GM12878 (cell line): ENCODE measurements at regions not wholly inside any gene's neighbourhood (a gene's known extent, or its start where the extent isn't known, plus 50 kb on each side); places are given as distances from the start of the nearest gene placed in this dataset.

Experiments used
- ATAC-seq: fragments of 200-7000 bp; cut with Tn5 transposase; 3 replicates; pipeline ENCODE4 v1.9.1; 2020; ENCODE audit warnings: mild to moderate bottlenecking, moderate library complexity
- BruUV-seq: library from RNA; stranded (reverse); fragments of 400-500 nt; replicated peaks from 2 replicates; lab custom pipeline; 2021; lab: Mats Ljungman, UMichigan
- CTCF ChIA-PET: fragments of 300-600 bp; sonication (Branson Sonifier 250); formaldehyde crosslinking; extraction: SDS; loops from one replicate; lab custom pipeline; 2021; ENCODE audit warnings: inconsistent platforms; lab: Yijun Ruan, JAX
- POLR2A ChIA-PET: fragments of 350-600 bp; formaldehyde crosslinking; extraction: SDS; loops from one replicate; lab custom pipeline; 2021; ENCODE audit warnings: inconsistent platforms; lab: Charles Lee
- RAD21 ChIA-PET: fragments of 300-600 bp; sonication (Branson Sonifier 250); formaldehyde crosslinking; loops from one replicate; lab custom pipeline; 2023; ENCODE audit warnings: antibody characterized with exemption; ENCODE audit not compliant: unreplicated experiment; lab: Charles Lee
- SMC1A ChIA-PET: fragments of 300-600 bp; sonication (Branson Sonifier 250); formaldehyde crosslinking; loops from one replicate; lab custom pipeline; 2023; ENCODE audit not compliant: unreplicated experiment, uncharacterized antibody; lab: Charles Lee
- DNase-seq: peaks from one replicate; pipeline ENCODE4 v3.0.0-alpha.2; 2011; ENCODE audit warnings: low read depth, low spot score
- FAIRE-seq: peaks from 3 replicates; lab custom pipeline; 2011; peaks lifted over from hg19 to GRCh38; lab: Jason Lieb, UNC
- H2AFZ ChIP-seq: 2 replicates; pipeline ENCODE4 v1.6.0; 2011; ENCODE audit warnings: low read depth, low read length, control low read depth; ENCODE audit not compliant: control insufficient read depth
- H3K27ac ChIP-seq: 2 replicates; pipeline ENCODE4 v1.5.1; 2011; ENCODE audit warnings: control low read depth; ENCODE audit not compliant: control insufficient read depth, insufficient read depth
- H3K27me3 ChIP-seq, 2 experiments: replicated peaks in 1 of 2; 2 replicates each; pipeline versions ENCODE4 v1.6.0 to v1.6.1; 2011; ENCODE audit warnings: low read length in 1 of 2; ENCODE audit not compliant: control insufficient read depth in 2 of 2, insufficient read depth in 2 of 2
- H3K36me3 ChIP-seq, 2 experiments: 2 replicates each; pipeline ENCODE4 v1.5.1; 2011; ENCODE audit warnings: low read length in 1 of 2; ENCODE audit not compliant: control insufficient read depth in 2 of 2, insufficient read depth in 2 of 2
- H3K4me1 ChIP-seq: 2 replicates; pipeline ENCODE4 v1.6.1; 2011; ENCODE audit warnings: mild to moderate bottlenecking, low read length, moderate library complexity, mixed read lengths; ENCODE audit not compliant: control insufficient read depth, insufficient read depth
- H3K4me2 ChIP-seq: 2 replicates; pipeline ENCODE4 v1.6.0; 2011; ENCODE audit warnings: control low read depth; ENCODE audit not compliant: control insufficient read depth, insufficient read depth
- H3K4me3 ChIP-seq: fragments of 200-600 bp; sonication (generic); 2 replicates; pipeline ENCODE4 v1.5.1; 2016
- H3K79me2 ChIP-seq: 2 replicates; pipeline ENCODE4 v1.6.0; 2011; ENCODE audit warnings: low read length; ENCODE audit not compliant: control insufficient read depth, insufficient read depth
- H3K9ac ChIP-seq: 2 replicates; pipeline ENCODE4 v1.8.0; 2011; ENCODE audit warnings: low read length, control low read depth, mixed read lengths; ENCODE audit not compliant: control insufficient read depth, insufficient read depth
- H3K9me3 ChIP-seq: replicated peaks from 3 replicates; pipeline ENCODE4 v1.5.1; 2011; ENCODE audit warnings: mild to moderate bottlenecking, low read length; ENCODE audit not compliant: control insufficient read depth, insufficient read depth
- H4K20me1 ChIP-seq: 2 replicates; pipeline ENCODE4 v1.6.0; 2011; ENCODE audit not compliant: control insufficient read depth, insufficient read depth
- ASH2L ChIP-seq: fragments of 300-600, 200-600 bp; sonication (generic); IDR thresholded peaks from 2 replicates; pipeline ENCODE4 v1.6.1; 2017; ENCODE audit warnings: low read depth, mild to moderate bottlenecking, borderline replicate concordance
- CHD1 ChIP-seq: IDR thresholded peaks from 2 replicates; pipeline ENCODE4 v1.6.1; 2012; ENCODE audit warnings: low read depth, low read length, improper control_type of control experiment
- ETV6 ChIP-seq, 2 experiments: fragments of 450-650 bp in 1 of 2; IDR thresholded peaks in 1 of 2; conservative IDR thresholded peaks in 1 of 2; 2 replicates each; pipeline ENCODE4 v1.6.1; 2014; ENCODE audit warnings: antibody characterized with exemption in 1 of 2, borderline replicate concordance in 1 of 2, low read depth in 1 of 2, mild to moderate bottlenecking in 1 of 2, moderate library complexity in 1 of 2
- GATAD2B ChIP-seq: fragments of 450-650 bp; conservative IDR thresholded peaks from 2 replicates; pipeline ENCODE4 v1.6.1; 2017; ENCODE audit warnings: low read depth, mild to moderate bottlenecking, moderate library complexity
- HDAC6 ChIP-seq: fragments of 200-600 bp; sonication (generic); IDR thresholded peaks from one replicate; pipeline ENCODE4 v1.8.0; 2017; ENCODE audit warnings: antibody characterized with exemption; ENCODE audit not compliant: unreplicated experiment
- HDGF ChIP-seq: fragments of 450-650 bp; IDR thresholded peaks from 2 replicates; pipeline ENCODE4 v1.6.1; 2016; ENCODE audit warnings: antibody characterized with exemption
- JUND ChIP-seq: IDR thresholded peaks from 2 replicates; pipeline ENCODE4 v1.6.1; 2012; ENCODE audit warnings: low read depth, mild to moderate bottlenecking, low read length, improper control_type of control experiment, moderate library complexity
- MTA3 ChIP-seq: IDR thresholded peaks from 2 replicates; pipeline ENCODE4 v1.6.1; 2012; ENCODE audit warnings: low read length, inconsistent platforms, borderline replicate concordance
- NR2C2 ChIP-seq: IDR thresholded peaks from 2 replicates; pipeline ENCODE4 v1.6.1; 2011; ENCODE audit warnings: borderline replicate concordance, low read depth; ENCODE audit not compliant: control insufficient read depth, insufficient read length
- POLR2A ChIP-seq: IDR thresholded peaks from 2 replicates; pipeline ENCODE4 v1.6.1; 2011; ENCODE audit warnings: low read depth, mild to moderate bottlenecking, low read length
- PRDM15 ChIP-seq: fragments of 450-650 bp; formaldehyde crosslinking; IDR thresholded peaks from 2 replicates; pipeline ENCODE4 v1.4.0; 2020; ENCODE audit warnings: mild to moderate bottlenecking, moderate library complexity
- STAT3 ChIP-seq: IDR thresholded peaks from 2 replicates; pipeline ENCODE4 v1.6.1; 2011; ENCODE audit warnings: low read depth, low read length, improper control_type of control experiment
- TARDBP ChIP-seq: IDR thresholded peaks from 2 replicates; pipeline ENCODE4 v1.6.1; 2016; ENCODE audit warnings: borderline replicate concordance
- ZZZ3 ChIP-seq: IDR thresholded peaks from 2 replicates; pipeline ENCODE4 v1.6.1; 2011; ENCODE audit warnings: low read depth; ENCODE audit not compliant: control insufficient read depth, insufficient read length
- WGBS: methylation state at CpG from one replicate; pipeline ENCODE4 v1.1.6; 2016; ENCODE audit warnings: low lambda C conversion rate; ENCODE audit not compliant: insufficient replicate concordance, insufficient coverage; ENCODE audit errors: missing lambda C conversion rate; 5-methylcytosine and 5-hydroxymethylcytosine counted together
- in situ Hi-C: fragments of 300-500 bp; cut with MboI; formaldehyde crosslinking; loops from 9 replicates; pipeline ENCODE4 v1.14.3; 2018; ENCODE audit warnings: mixed read lengths
- intact Hi-C: fragments of 100-400 bp; cut with micrococcal nuclease; formaldehyde crosslinking; loops from one replicate; pipeline ENCODE4 v1.14.2; 2022; ENCODE audit not compliant: unreplicated experiment
- TF ChIP-seq, protein P1 (sequence below): fragments of 450-650 bp; IDR thresholded peaks from 2 replicates; pipeline ENCODE4 v1.6.1; 2014; ENCODE audit warnings: mild to moderate bottlenecking

GRCh38 chr15:39434751-39435238 lies 146.1 kb upstream of the THBS1 start:
- in situ Hi-C loops (no loop called here), intact Hi-C loops (no loop called here)
- Histone ChIP-seq H3K79me2 (no peaks in the 10 kb centered on the region), H3K27ac (no peak overlapping the region), H4K20me1 (no peaks in the 10 kb centered on the region), H3K9me3 (no peaks in the 10 kb centered on the region; the same call in 2 of the 3 replicates), H3K4me2 (no peak overlapping the region), H3K9ac (no peak overlapping the region), H3K4me3 (no peak overlapping the region), H2AFZ (no peak overlapping the region), H3K27me3 (no peaks in the 10 kb centered on the region), H3K36me3 (no peaks in the 10 kb centered on the region), H3K4me1 (peaks cover 7% of the 10 kb centered on the region)
- no TSS peak for BruUV-seq
- FAIRE-seq (no peak), DNase-seq (no peak), ATAC-seq (no peak)
- ChIA-PET CTCF (no interaction called here), POLR2A (no interaction called here), RAD21 (no interaction called here), SMC1A (no interaction called here)
- TF ChIP-seq NR2C2 (no peak), POLR2A (no peak), GATAD2B (no peak), STAT3 (no peak)
- 41% methylated on average over 5 of the region's 5 CpGs for WGBS

DNA sequence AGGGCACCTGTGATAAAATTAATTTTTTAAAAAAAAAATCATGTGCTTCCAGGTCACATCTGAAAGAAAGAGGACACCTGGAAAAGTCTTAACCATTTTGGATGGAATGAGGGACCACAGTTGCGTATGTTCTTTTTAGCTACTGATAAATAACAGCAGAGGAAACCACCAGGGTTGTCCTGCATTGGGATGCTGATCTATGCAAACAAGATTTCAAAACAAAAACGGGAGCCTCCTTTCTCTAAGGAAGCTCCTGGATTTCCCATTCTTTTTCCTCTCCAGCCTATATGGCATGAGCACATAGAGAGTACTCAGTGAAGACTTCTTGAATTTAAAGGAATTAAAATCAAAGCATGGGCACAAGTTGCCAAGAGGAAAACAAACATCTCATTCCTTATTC lies 145.6 kb upstream of the THBS1 start:
- ChIA-PET CTCF (no interaction called here), RAD21 (no interaction called here), SMC1A (no interaction called here), POLR2A (no interaction called here)
- no peaks in the 10 kb centered on the region for H3K36me3 ChIP-seq
- no TSS peak for BruUV-seq
- H2AFZ ChIP-seq: no peak overlapping the region
- FAIRE-seq: no peak
- no peaks in the 10 kb centered on the region for H3K79me2 ChIP-seq
- no peak overlapping the region for H3K9ac ChIP-seq
- H3K27ac ChIP-seq: no peak overlapping the region
- no peaks in the 10 kb centered on the region for H4K20me1 ChIP-seq
- TF ChIP-seq JUND (no peak), PRDM15 (CRISPR knock-in tag) (no peak), HDAC6 (no peak), MTA3 (no peak), ASH2L (no peak), HDGF (no peak), ZZZ3 (no peak), CHD1 (no peak), TARDBP (no peak), ETV6 (conservative IDR thresholded peaks at IDR 0.05 in 1 of 2, IDR thresholded peaks at IDR 0.05 in 1 of 2; ENCODE audit: borderline replicate concordance in 1 of 2, low read depth in 1 of 2) (no peak)
- TF ChIP-seq, protein P1, sequence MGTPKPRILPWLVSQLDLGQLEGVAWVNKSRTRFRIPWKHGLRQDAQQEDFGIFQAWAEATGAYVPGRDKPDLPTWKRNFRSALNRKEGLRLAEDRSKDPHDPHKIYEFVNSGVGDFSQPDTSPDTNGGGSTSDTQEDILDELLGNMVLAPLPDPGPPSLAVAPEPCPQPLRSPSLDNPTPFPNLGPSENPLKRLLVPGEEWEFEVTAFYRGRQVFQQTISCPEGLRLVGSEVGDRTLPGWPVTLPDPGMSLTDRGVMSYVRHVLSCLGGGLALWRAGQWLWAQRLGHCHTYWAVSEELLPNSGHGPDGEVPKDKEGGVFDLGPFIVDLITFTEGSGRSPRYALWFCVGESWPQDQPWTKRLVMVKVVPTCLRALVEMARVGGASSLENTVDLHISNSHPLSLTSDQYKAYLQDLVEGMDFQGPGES: no peak
- H3K4me3 ChIP-seq: no peak overlapping the region
- no peak overlapping the region for H3K4me2 ChIP-seq
- no peaks in the 10 kb centered on the region for H3K27me3 ChIP-seq
- no peak for ATAC-seq
- H3K9me3 ChIP-seq: no peaks in the 10 kb centered on the region; the same call in 2 of the 3 replicates
- peaks cover 2% of the 10 kb centered on the region; the same call in 1 of the 2 replicates for H3K4me1 ChIP-seq
- in situ Hi-C loops (no loop called here), intact Hi-C loops (no loop called here)
- WGBS: 0% methylated on average over 2 of the region's 2 CpGs
- no peak for DNase-seq
